ENCODE measurements at regions not wholly inside any gene's neighbourhood (a gene's known extent, or its start where the extent isn't known, plus 50 kb on each side); places are given as distances from the start of the nearest gene placed in this dataset.
A peak's percentile ranks its signal among the peaks of the same experiment; 100 is the strongest.
"Not testable (repeated sequence)": the region's sequence is repeated elsewhere in the genome, so short reads cannot be mapped to it uniquely, and the experiment has no call there.

- ATAC-seq = peak in 1 of 2 donors; percentile 58
- not testable (repeated sequence) for H3K36me3 Mint-ChIP-seq; H3K27ac Mint-ChIP-seq; H3K9me3 Mint-ChIP-seq; DNase-seq (ENCODE audit: low spot score in 2 of 2)
These were observed 547.2 kb downstream of the FAM72C start for GRCh38 chr1:143424491-143425032.

- H3K9me3 Mint-ChIP-seq; ATAC-seq; DNase-seq (ENCODE audit: low spot score in 2 of 2); H3K27ac Mint-ChIP-seq; H3K36me3 Mint-ChIP-seq: not testable (repeated sequence)
These were observed 548.0 kb downstream of the FAM72C start for GRCh38 chr1:143423832-143424231.

GRCh38 chr1:143421290-143421689 lies 550.5 kb downstream of the FAM72C start:
- not testable (repeated sequence) for ATAC-seq; H3K36me3 Mint-ChIP-seq; H3K9me3 Mint-ChIP-seq; DNase-seq (ENCODE audit: low spot score in 2 of 2); H3K27ac Mint-ChIP-seq

All from activated naive CD4-positive, alpha-beta T cell treated with anti-CD3 and anti-CD28 coated beads, Interleukin-2, amount 50 U/mL, for 72 hours (primary cell).